ENCODE measurements at regions not wholly inside any gene's neighbourhood (a gene's known extent, or its start where the extent isn't known, plus 50 kb on each side); places are given as distances from the start of the nearest gene placed in this dataset.
"Not testable (repeated sequence)": the region's sequence is repeated elsewhere in the genome, so short reads cannot be mapped to it uniquely, and the experiment has no call there.

- peak; percentile 42 for DNase-seq (ENCODE audit: low read depth)
Measured at GRCh38 chr12:116687888-116688287, 50.0 kb downstream of the SPRING1 start.

DNA sequence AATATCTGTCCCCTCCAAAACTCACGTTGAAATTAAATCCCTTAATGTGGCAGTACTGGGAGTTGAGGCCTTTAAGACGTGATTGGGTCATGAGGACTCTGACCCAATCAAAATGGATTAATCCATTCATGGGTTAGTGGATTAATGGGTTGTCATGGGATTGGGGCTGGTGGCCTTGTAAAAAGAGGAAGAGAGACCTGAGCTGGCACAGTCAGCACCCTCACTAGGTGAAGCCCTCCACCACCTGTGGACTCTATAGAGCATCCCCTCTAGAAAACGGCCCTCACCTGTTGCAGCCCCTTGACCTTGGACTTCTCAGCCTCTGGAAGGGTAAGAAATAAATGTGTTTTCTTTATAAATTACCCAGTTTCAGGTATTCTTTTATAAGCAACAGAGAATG is 53.0 kb downstream of the SPRING1 start:
- no peak for DNase-seq (ENCODE audit: low read depth)

DNA sequence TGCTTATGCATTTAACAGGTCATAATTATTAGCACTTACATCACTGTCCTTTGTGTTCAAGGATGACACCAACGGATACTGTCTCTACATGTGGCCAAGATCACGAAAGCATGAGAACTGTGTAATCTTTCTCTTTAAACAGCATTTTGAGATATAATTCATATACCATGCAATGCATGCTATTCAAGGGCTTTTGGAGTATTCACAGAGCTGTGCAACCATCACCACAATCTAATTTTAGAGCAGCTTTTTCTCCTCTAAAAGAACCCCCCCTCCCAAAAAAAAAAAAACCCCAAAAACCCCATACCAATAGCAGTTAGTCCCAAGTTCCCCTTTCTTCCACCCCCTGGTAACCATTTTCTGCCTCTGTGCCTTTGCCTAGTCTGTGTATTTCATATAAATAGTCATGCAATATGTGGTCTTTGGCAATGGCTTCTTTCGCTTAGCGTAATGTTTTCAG is 60.6 kb downstream of the SPRING1 start:
- no peak for DNase-seq (ENCODE audit: low read depth)

GRCh38 chr12:116675339-116676107 is 62.3 kb downstream of the SPRING1 start:
- no peak for DNase-seq (ENCODE audit: low read depth)

GRCh38 chr12:116674643-116675183 is 63.2 kb downstream of the SPRING1 start:
- DNase-seq (ENCODE audit: low read depth) = no peak

DNA sequence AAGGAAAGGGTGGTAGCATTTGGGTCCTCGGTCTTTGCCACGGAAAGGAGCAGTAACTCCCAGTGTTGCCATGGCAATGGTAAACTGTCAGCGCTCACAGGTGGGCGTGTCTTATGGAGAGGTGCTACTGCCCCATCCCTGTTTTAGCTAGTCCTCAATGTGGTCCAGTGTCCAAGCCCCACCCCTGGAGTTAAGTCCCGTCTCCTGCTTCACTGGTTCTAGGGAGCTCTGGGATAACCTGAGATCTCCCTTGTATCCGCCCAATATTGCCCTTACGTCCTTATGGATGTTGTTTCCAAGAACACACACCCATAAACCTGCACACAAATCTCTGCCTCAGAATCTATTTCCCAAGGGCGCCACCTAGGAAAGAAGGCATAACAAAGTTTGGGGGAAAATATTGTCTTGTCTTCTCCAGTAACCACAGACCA is 64.2 kb downstream of the SPRING1 start:
- no peak for DNase-seq (ENCODE audit: low read depth)

- DNase-seq (ENCODE audit: low read depth) = no peak
Measured at GRCh38 chr12:116672842-116673516, 64.9 kb downstream of the SPRING1 start.

GRCh38 chr12:116672010-116672409 is 65.9 kb downstream of the SPRING1 start:
- DNase-seq (ENCODE audit: low read depth) = no peak

GRCh38 chr12:116670859-116671258 is 67.0 kb downstream of the SPRING1 start:
- DNase-seq (ENCODE audit: low read depth) = no peak

GRCh38 chr12:116667752-116668151 is 70.1 kb downstream of the SPRING1 start:
- no peak for DNase-seq (ENCODE audit: low read depth)

DNA sequence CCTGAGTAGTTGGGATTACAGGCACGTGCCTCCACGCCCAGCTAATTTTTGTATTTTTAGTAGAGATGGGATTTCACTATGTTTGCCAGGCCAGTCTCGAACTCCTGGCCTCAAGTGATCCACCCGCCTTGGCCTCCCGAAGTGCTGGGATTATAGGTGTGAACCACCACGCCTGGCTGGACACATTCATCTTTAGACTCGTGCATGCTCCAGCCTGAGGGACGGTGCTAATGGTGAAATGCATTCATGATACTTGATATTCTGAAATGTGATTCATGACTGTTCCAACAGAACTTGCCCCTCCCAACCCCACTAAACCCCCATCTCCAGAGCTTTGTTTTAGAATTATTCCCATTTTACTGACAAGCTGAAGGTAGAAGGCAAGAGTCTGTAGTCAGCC is 71.0 kb downstream of the SPRING1 start:
- DNase-seq (ENCODE audit: low read depth) = not testable (repeated sequence)

GRCh38 chr12:116666305-116666673 is 71.6 kb downstream of the SPRING1 start:
- no peak for DNase-seq (ENCODE audit: low read depth)

DNA sequence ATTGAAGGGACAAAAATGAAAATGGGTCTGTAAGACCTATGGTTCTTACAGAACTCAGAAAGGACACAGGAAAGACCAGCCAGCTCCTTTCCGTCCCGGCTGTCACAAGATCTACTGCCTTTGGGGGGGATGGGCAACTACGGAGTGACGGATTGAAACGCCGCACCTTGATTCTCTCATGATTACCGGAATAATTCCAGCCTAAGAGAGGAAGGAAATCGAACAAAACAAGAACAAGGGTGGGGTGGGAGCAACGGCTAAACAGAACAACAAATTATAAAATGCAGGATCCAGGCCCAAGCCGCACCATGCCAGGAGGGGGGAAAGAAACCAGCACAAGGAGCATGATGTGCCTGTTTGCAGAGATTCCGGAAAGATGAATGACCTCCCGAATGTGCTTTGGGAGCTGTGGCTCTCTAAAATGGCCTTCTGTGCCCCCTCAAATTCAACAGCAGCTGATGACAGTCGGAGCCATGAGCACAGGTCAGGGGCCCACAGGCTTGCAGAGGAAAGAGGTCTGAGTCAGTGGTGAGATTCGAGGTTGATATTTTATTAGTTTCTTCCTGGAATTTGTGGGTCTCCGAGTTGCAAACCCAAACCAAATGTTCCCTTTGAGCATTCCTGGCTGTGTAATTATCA is 72.1 kb downstream of the SPRING1 start:
- no peak for DNase-seq (ENCODE audit: low read depth)

DNA sequence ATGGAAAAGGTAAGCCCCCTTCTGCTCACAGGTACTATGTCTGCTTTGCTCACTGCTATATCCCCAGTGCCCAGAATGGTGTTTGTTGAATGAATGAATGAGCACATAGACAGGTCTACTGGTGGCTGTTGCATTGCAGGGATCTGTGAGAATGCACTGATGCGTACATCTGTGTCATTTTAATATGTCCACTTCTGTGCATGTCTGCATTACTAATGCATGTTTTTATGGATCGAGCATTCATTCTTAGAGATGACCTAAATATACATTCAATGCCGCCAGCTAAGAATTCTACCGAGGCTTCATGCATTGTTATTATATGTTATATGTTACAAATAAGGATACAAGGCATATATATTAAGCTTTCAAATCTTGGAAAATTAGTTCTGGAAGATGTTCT is 73.8 kb downstream of the SPRING1 start:
- DNase-seq (ENCODE audit: low read depth) = no peak

DNA sequence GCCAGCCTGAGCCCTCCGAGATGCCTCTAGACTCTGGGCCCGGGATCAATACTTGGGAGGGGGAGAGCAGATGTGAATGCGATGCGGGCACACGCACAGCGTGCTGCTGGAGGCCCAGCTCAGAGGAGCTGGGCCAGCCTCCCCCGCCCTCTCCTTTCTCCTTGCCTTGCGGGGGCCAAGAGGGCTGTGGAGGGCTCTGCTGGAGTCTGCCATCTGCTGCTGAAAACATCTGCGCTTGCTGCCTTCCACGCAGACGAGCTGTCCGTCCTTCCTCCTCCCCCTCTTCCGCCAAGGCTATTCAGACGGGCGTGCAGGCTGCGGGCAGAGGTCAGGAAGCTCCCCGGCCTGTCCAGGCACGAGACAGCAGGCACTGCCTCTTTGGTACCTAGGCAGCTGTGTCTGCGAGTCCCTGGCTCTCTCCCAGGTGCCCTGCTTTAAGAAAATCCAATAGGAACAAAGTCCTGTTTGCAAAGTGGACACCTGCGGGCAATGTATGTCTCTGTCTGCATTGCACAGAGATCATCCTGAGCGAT is 75.2 kb downstream of the SPRING1 start:
- DNase-seq (ENCODE audit: low read depth) = peak; percentile 31

DNA sequence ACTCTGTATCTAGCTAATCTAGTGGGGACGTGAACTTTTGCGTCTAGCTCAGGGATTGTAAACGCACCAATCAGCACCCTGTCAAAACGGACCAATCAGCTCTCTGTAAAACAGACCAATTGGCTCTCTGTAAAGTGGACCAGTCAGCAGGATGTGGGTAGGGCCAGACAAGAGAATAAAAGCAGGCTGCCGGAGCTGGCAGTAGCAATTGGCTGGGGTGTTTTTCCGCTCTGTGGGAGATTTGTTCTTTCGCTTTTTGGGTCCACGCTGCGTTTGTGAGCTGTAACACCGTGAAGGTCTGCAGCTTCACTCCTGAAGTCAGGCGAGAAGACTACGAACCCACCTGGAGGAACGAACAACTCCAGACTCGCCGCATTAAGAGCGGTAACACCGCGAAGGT is 76.5 kb downstream of the SPRING1 start:
- DNase-seq (ENCODE audit: low read depth) = no peak

DNA sequence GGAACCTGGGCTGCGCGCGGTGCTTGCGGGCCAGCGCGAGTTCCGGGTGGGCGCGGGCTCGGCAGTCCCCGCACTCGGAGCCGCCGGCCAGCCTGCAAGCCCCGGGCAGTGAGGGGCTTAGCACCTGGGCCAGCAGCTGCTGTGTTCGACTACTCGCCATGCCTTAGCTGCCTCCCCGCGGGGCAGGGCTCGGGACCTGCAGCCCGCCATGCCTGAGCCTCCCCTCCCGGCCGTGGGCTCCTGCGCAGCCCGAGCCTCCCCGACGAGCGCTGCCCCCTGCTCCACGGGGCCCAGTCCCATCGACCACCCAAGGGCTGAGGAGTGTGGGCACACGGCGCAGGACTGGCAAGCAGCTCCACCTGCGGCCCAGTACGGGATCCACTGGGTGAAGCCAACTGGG is 77.1 kb downstream of the SPRING1 start:
- not testable (repeated sequence) for DNase-seq (ENCODE audit: low read depth)

- no peak for DNase-seq (ENCODE audit: low read depth)
Measured at GRCh38 chr12:116659771-116660481, 77.9 kb downstream of the SPRING1 start.

GRCh38 chr12:116657921-116658495 is 79.9 kb downstream of the SPRING1 start:
- DNase-seq (ENCODE audit: low read depth) = no peak

GRCh38 chr12:116656306-116656705 is 81.6 kb downstream of the SPRING1 start:
- DNase-seq (ENCODE audit: low read depth) = no peak

DNA sequence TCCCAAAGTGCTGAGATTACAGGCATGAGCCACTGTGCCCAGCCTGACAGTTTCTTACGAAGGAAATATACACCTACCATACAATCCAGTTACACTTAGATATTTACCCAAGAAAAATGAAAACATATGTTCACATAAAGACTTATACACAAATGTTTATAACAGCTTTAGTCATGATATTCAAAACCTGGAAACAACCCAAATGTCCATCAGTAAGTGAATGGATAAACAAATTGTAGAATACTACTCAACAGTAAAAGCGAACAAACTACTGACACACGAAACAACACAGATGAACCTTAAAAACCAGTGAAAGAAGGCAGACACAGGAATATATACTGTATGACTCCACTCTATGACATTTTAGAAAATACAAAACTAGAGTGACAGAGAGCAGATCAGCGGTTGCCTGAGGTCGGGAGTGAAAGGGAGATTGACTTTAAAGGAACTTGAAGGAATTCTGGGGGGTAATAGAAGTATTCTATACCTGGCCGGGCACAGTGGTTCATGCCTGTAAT is 83.6 kb downstream of the SPRING1 start:
- no peak for DNase-seq (ENCODE audit: low read depth)
